SU-DHL-6 (cell line): ENCODE measurements at regions not wholly inside any gene's neighbourhood (a gene's known extent, or its start where the extent isn't known, plus 50 kb on each side); places are given as distances from the start of the nearest gene placed in this dataset.

Source experiments
- H2AFZ ChIP-seq: fragments of 200-600 bp; sonication (generic); 2 replicates; pipeline ENCODE4 v1.6.1; 2014; ENCODE audit warnings: low read depth, mild to moderate bottlenecking, moderate library complexity, mixed read lengths, antibody characterized with exemption, low read length; ENCODE audit not compliant: severe bottlenecking
- H3F3A ChIP-seq: fragments of 200-600 bp; shearing (Covaris generic); 2 replicates; pipeline ENCODE4 v1.6.0; 2016; ENCODE audit warnings: antibody characterized with exemption, mild to moderate bottlenecking; ENCODE audit not compliant: insufficient read depth
- H3K27ac ChIP-seq: fragments of 200-600 bp; sonication (generic); 2 replicates; pipeline ENCODE4 v1.5.1; 2016; ENCODE audit warnings: low read depth, mild to moderate bottlenecking, low read length, moderate library complexity, mixed read lengths
- H3K27me3 ChIP-seq: fragments of 200-600 bp; sonication (generic), shearing (Covaris generic); 2 replicates; pipeline ENCODE4 v1.6.0; 2014; ENCODE audit warnings: mild to moderate bottlenecking, low read length
- H3K36me3 ChIP-seq: fragments of 200-600 bp; sonication (generic); 2 replicates; pipeline ENCODE4 v1.6.1; 2014; ENCODE audit warnings: mild to moderate bottlenecking, low read length, mixed read lengths
- H3K4me2 ChIP-seq: fragments of 300-600, 200-600 bp; shearing (Covaris generic), sonication (generic); 2 replicates; pipeline ENCODE4 v1.6.0; 2014; ENCODE audit warnings: low read length, low read depth, mild to moderate bottlenecking; ENCODE audit not compliant: poor library complexity, severe bottlenecking
- H3K4me3 ChIP-seq: fragments of 200-600 bp; sonication (generic); 2 replicates; pipeline ENCODE4 v1.5.1; 2014; ENCODE audit warnings: antibody characterized with exemption, low read length, mild to moderate bottlenecking, mixed read lengths; ENCODE audit not compliant: insufficient read depth, poor library complexity, severe bottlenecking
- H3K79me2 ChIP-seq: fragments of 200-600 bp; sonication (generic); 2 replicates; pipeline ENCODE4 v1.6.1; 2014; ENCODE audit warnings: mild to moderate bottlenecking, low read length, moderate library complexity; ENCODE audit not compliant: insufficient read depth
- H3K9ac ChIP-seq: fragments of 200-600 bp; sonication (generic); 2 replicates; pipeline ENCODE4 v1.7.0; 2014; ENCODE audit warnings: mild to moderate bottlenecking, low read length
- H3K9me2 ChIP-seq: fragments of 200-600 bp; sonication (generic); replicated peaks from 2 replicates; pipeline ENCODE4 v1.6.1; 2014; ENCODE audit warnings: low read length; ENCODE audit not compliant: insufficient read depth
- H3K9me3 ChIP-seq: fragments of 200-600 bp; sonication (generic); 2 replicates; pipeline ENCODE4 v1.6.1; 2014; ENCODE audit warnings: low read length, mixed read lengths; ENCODE audit not compliant: insufficient read depth
- H4K20me1 ChIP-seq: fragments of 200-600 bp; sonication (generic); 2 replicates; pipeline ENCODE4 v1.6.1; 2014; ENCODE audit warnings: low read depth, mild to moderate bottlenecking, antibody characterized with exemption, low read length, moderate library complexity, mixed read lengths
- EZH2phosphoT487 ChIP-seq: fragments of 200-600 bp; sonication (generic), shearing (Covaris generic); conservative IDR thresholded peaks from 2 replicates; pipeline ENCODE4 v1.6.1; 2018; ENCODE audit warnings: mild to moderate bottlenecking, antibody characterized with exemption, low read length, moderate library complexity, mixed read lengths
- TF ChIP-seq, protein P1 (sequence below): fragments of 200-600 bp; sonication (generic); IDR thresholded peaks from one replicate; pipeline ENCODE4 v1.5.1; 2017; ENCODE audit warnings: antibody characterized with exemption, mild to moderate bottlenecking, low read length, moderate library complexity; ENCODE audit not compliant: insufficient read depth, poor library complexity, severe bottlenecking

DNA sequence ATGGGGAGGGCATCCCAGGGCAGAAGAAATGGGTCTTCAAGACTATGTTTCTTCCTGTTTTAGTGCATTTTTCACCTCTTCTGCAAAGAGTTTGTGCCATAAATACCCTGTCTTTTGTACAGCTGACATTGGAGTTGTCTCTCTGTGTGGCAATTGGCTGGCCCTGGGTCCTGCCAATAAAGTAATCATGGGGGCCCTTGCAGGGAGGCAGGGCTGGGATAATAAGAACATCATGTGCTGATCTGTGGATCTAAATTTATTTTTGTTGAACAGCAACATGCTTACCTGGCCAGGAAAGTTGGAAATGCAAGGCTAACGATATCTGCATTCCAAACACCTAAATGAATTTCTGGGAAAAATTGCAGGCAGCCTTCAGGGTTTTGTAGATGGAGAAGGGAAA, 174.6 kb upstream of the GATB start:
- H3K79me2 ChIP-seq = no peaks in the 10 kb centered on the region
- H3K27ac ChIP-seq = no peak overlapping the region
- no peaks in the 10 kb centered on the region for H3K36me3 ChIP-seq
- no peaks in the 10 kb centered on the region for H3K9me2 ChIP-seq
- no peaks in the 10 kb centered on the region for H3K27me3 ChIP-seq
- H3K4me3 ChIP-seq = no peak overlapping the region
- H3F3A ChIP-seq = no peaks in the 10 kb centered on the region
- no peak overlapping the region for H3K9ac ChIP-seq
- H2AFZ ChIP-seq = no peak overlapping the region
- H3K9me3 ChIP-seq = no peaks in the 10 kb centered on the region
- no peaks in the 10 kb centered on the region for H4K20me1 ChIP-seq
- no peak for TF ChIP-seq EZH2phosphoT487
- no peak overlapping the region for H3K4me2 ChIP-seq

DNA sequence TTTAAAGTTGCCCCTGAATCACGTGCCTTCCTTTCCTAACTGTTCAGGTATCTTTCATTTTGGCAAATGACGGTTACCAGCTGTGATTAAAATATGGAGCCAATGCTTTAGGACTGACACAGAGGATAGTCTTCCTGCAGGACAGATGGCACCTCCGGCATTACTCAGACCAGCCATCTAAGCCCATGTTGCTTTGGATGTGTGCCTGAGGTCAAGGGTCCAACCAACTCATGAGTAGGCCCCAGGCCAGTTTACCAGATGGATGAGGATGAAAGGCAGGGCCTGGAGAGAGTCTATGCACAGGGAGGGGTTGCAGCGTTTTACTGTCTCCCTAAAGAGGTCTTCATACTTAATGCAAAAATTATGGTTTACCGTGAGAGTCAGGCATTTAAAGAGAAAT, 174.0 kb upstream of the GATB start:
- Histone ChIP-seq H3K9me3 (no peaks in the 10 kb centered on the region), H3K4me2 (no peak overlapping the region), H3K9ac (no peak overlapping the region), H3F3A (no peaks in the 10 kb centered on the region), H3K4me3 (no peak overlapping the region), H4K20me1 (no peaks in the 10 kb centered on the region), H3K9me2 (no peaks in the 10 kb centered on the region), H3K79me2 (no peaks in the 10 kb centered on the region), H3K27me3 (no peaks in the 10 kb centered on the region), H2AFZ (no peak overlapping the region), H3K27ac (no peak overlapping the region), H3K36me3 (no peaks in the 10 kb centered on the region)
- TF ChIP-seq EZH2phosphoT487 = no peak
- TF ChIP-seq, protein P1, sequence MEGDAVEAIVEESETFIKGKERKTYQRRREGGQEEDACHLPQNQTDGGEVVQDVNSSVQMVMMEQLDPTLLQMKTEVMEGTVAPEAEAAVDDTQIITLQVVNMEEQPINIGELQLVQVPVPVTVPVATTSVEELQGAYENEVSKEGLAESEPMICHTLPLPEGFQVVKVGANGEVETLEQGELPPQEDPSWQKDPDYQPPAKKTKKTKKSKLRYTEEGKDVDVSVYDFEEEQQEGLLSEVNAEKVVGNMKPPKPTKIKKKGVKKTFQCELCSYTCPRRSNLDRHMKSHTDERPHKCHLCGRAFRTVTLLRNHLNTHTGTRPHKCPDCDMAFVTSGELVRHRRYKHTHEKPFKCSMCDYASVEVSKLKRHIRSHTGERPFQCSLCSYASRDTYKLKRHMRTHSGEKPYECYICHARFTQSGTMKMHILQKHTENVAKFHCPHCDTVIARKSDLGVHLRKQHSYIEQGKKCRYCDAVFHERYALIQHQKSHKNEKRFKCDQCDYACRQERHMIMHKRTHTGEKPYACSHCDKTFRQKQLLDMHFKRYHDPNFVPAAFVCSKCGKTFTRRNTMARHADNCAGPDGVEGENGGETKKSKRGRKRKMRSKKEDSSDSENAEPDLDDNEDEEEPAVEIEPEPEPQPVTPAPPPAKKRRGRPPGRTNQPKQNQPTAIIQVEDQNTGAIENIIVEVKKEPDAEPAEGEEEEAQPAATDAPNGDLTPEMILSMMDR = no peak

DNA sequence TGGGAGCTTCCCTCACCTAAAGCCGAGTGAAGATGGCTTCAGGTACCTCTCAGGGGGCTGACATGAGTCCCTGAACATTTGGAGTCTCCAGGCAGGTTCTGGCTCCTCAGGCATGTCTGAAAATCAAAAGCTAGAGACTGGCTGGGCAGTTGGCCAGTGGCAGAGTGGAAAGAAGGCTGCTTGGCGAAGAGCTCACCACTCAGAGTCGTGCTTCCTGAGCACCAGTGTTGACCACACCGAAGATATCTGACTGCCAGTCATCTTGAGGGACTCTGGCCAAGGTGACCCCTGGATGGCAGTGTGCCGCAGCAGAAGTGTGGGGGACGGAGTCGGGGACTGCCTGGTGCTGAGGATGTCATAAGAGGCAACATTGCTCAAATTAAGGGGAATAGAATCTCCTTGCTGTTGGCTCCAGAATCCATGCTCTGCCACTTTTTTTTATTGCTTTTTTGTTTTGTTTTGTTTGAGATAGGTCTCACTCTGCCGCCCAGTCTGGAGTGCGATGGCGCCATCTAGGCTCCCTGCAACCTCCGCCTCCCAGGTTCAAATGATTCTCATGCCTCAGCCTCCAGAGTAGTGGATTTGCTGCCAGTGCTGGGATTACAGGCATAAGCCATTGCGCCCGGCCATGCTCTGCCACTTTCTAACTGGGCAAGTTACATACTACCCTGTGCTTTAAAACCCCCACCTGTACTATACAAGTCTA, 172.5 kb upstream of the GATB start:
- H3F3A ChIP-seq = no peaks in the 10 kb centered on the region
- no peaks in the 10 kb centered on the region for H3K9me2 ChIP-seq
- H3K9ac ChIP-seq = no peak overlapping the region
- no peaks in the 10 kb centered on the region for H4K20me1 ChIP-seq
- no peaks in the 10 kb centered on the region for H3K79me2 ChIP-seq
- no peaks in the 10 kb centered on the region for H3K36me3 ChIP-seq
- no peak overlapping the region for H3K4me2 ChIP-seq
- H3K27me3 ChIP-seq = no peaks in the 10 kb centered on the region
- no peak overlapping the region for H2AFZ ChIP-seq
- no peak for TF ChIP-seq EZH2phosphoT487
- TF ChIP-seq, protein P1 = no peak
- H3K27ac ChIP-seq = no peak overlapping the region
- H3K9me3 ChIP-seq = no peaks in the 10 kb centered on the region
- H3K4me3 ChIP-seq = no peak overlapping the region

DNA sequence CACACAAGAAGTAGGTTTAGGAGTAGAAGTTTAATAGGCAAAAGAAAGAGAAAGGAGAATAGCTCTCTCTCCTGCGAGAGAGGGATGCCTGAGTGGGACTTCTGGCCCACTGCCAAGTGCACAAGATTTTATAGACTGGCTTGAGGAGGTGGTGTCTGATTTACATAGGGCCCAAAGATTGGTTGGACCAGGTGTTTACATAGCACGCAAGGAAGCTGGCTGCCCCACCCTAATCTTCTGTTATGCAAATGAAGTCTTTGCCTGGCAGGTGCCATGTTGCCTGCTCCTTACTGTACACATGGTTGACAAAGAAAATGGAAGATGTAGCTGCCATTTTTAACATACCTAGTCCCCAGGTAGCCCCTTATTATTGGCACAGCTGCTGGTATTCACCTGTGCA, 170.8 kb upstream of the GATB start:
- no peak overlapping the region for H3K4me3 ChIP-seq
- H3K27me3 ChIP-seq = no peaks in the 10 kb centered on the region
- no peak overlapping the region for H2AFZ ChIP-seq
- H3K79me2 ChIP-seq = no peaks in the 10 kb centered on the region
- no peaks in the 10 kb centered on the region for H4K20me1 ChIP-seq
- no peaks in the 10 kb centered on the region for H3F3A ChIP-seq
- no peaks in the 10 kb centered on the region for H3K9me2 ChIP-seq
- H3K9ac ChIP-seq = no peak overlapping the region
- H3K9me3 ChIP-seq = no peaks in the 10 kb centered on the region
- no peaks in the 10 kb centered on the region for H3K36me3 ChIP-seq
- no peak overlapping the region for H3K4me2 ChIP-seq
- TF ChIP-seq, protein P1 = no peak
- H3K27ac ChIP-seq = no peak overlapping the region
